SU-DHL-6 (cell line): ENCODE measurements at regions not wholly inside any gene's neighbourhood (a gene's known extent, or its start where the extent isn't known, plus 50 kb on each side); places are given as distances from the start of the nearest gene placed in this dataset.

Experiments used
- CTCF ChIP-seq: fragments of 200-600 bp; sonication (generic); IDR thresholded peaks from one replicate; pipeline ENCODE4 v1.5.1; 2017; ENCODE audit warnings: antibody characterized with exemption, mild to moderate bottlenecking, low read length, moderate library complexity; ENCODE audit not compliant: insufficient read depth, poor library complexity, severe bottlenecking
- EZH2phosphoT487 ChIP-seq: fragments of 200-600 bp; sonication (generic), shearing (Covaris generic); conservative IDR thresholded peaks from 2 replicates; pipeline ENCODE4 v1.6.1; 2018; ENCODE audit warnings: mild to moderate bottlenecking, antibody characterized with exemption, low read length, moderate library complexity, mixed read lengths

DNA sequence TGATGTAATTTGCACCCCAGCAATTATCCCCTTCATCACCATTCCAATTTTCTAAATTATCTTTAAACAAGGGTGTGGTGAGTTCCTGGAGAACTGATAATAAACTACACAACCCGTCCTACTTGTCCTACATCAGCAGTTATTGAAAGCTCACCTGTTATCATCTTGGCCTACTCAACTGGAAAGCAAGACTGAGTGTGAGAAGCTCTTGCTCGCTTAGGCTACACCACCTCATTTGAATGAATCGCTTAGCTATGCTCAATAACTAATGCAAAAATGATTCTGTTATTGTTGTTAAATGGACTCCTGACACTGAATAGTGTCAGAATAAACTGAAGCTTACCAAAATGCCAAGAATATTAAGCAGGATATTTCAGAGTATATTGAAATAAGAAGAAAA lies 115.4 kb upstream of the BTG1 start:
- TF ChIP-seq EZH2phosphoT487 (no peak), CTCF (no peak)
